GM10266 (cell line): ENCODE measurements at regions not wholly inside any gene's neighbourhood (a gene's known extent, or its start where the extent isn't known, plus 50 kb on each side); places are given as distances from the start of the nearest gene placed in this dataset.

Source experiments
- DNase-seq: peaks from one replicate; pipeline ENCODE4 v3.0.0; 2012; ENCODE audit errors: extremely low spot score
- CTCF ChIP-seq: IDR thresholded peaks from 2 replicates; pipeline ENCODE4 v1.5.1; 2012; ENCODE audit warnings: mild to moderate bottlenecking, low read depth; ENCODE audit not compliant: control insufficient read depth, insufficient read depth; ENCODE audit errors: missing control alignments

- DNase-seq, result no peak
- TF ChIP-seq CTCF, result no peak
Measured at GRCh38 chr12:19654650-19655376, 215.5 kb downstream of the AEBP2 start.

GRCh38 chr12:19657118-19657731 is 217.9 kb downstream of the AEBP2 start:
- DNase-seq, result no peak
- no peak for TF ChIP-seq CTCF

GRCh38 chr12:19657732-19658130 is 218.4 kb downstream of the AEBP2 start:
- DNase-seq, result no peak
- TF ChIP-seq CTCF, result no peak

- TF ChIP-seq CTCF, result no peak
- no peak for DNase-seq
Measured at GRCh38 chr12:19659086-19659485, 219.8 kb downstream of the AEBP2 start.

- TF ChIP-seq CTCF, result no peak
- no peak for DNase-seq
Measured at GRCh38 chr12:19659501-19659900, 220.2 kb downstream of the AEBP2 start.

GRCh38 chr12:19665121-19665900 is 226.0 kb downstream of the AEBP2 start:
- no peak for DNase-seq
- TF ChIP-seq CTCF, result no peak
